Peyer's patch (tissue), 4 donors: ENCODE measurements at regions not wholly inside any gene's neighbourhood (a gene's known extent, or its start where the extent isn't known, plus 50 kb on each side); places are given as distances from the start of the nearest gene placed in this dataset.
"Not testable (repeated sequence)": the region's sequence is repeated elsewhere in the genome, so short reads cannot be mapped to it uniquely, and the experiment has no call there.

Source experiments
- DNase-seq, 3 donors: peaks; one replicate each; pipeline ENCODE4 v3.0.0-alpha.2; 2017 to 2019
- H3K27ac ChIP-seq, 4 donors: fragments of 200-600 bp; sonication (generic); one replicate each; pipeline ENCODE4 v1.5.1; 2016 to 2019
- H3K27me3 ChIP-seq, 2 donors: fragments of 200-600 bp; sonication (generic); one replicate each; pipeline ENCODE4 v1.5.1; 2019
- H3K36me3 ChIP-seq, 3 donors: fragments of 200-600 bp; sonication (generic); one replicate each; pipeline ENCODE4 v1.5.1; 2016 to 2019
- H3K4me1 ChIP-seq, 4 donors: fragments of 200-600 bp; sonication (generic); one replicate each; pipeline ENCODE4 v1.5.1; 2016 to 2019
- H3K4me3 ChIP-seq, 4 donors: fragments of 200-600 bp; sonication (generic); 1 replicate in 3 of 4; 2 replicates in 1 of 4; pipeline ENCODE4 v1.5.1; 2016 to 2019; ENCODE audit warnings: mild to moderate bottlenecking in 1 of 4
- H3K9me3 ChIP-seq, 4 donors: fragments of 200-600 bp; sonication (generic); one replicate each; pipeline ENCODE4 v1.5.1; 2016 to 2019; ENCODE audit warnings: mild to moderate bottlenecking in 1 of 4
- CTCF ChIP-seq, 6 experiments: fragments of 450-650 bp in 4 of 6; fragments of 200-600 bp in 2 of 6; sonication (generic) in 1 of 6; IDR thresholded peaks; one replicate each; pipeline ENCODE4 v1.5.1; 2017 to 2019; ENCODE audit warnings: antibody characterized with exemption in 6 of 6, mild to moderate bottlenecking in 3 of 6, moderate library complexity in 1 of 6
- POLR2A ChIP-seq, 2 donors: fragments of 450-650 bp; IDR thresholded peaks; one replicate each; pipeline ENCODE4 v1.5.1; 2017; ENCODE audit warnings: antibody characterized with exemption in 2 of 2, mild to moderate bottlenecking in 2 of 2, moderate library complexity in 2 of 2

GRCh38 chr11:128148208-128148607 is 439.1 kb downstream of the ETS1 start:
- H3K4me1 ChIP-seq = no peaks in the 10 kb centered on the region
- DNase-seq = no peak
- H3K36me3 ChIP-seq = no peaks in the 10 kb centered on the region
- no peak overlapping the region for H3K27ac ChIP-seq
- H3K4me3 ChIP-seq = no peak overlapping the region
- H3K9me3 ChIP-seq = no peaks in the 10 kb centered on the region
- no peaks in the 10 kb centered on the region for H3K27me3 ChIP-seq
- TF ChIP-seq CTCF (IDR thresholded peaks at IDR 0.05) (no peak), POLR2A (IDR thresholded peaks at IDR 0.05) (no peak)

- no peaks in the 10 kb centered on the region for H3K36me3 ChIP-seq
- no peaks in the 10 kb centered on the region for H3K4me1 ChIP-seq
- no peak for TF ChIP-seq CTCF (IDR thresholded peaks at IDR 0.05)
- TF ChIP-seq POLR2A (IDR thresholded peaks at IDR 0.05) = no peak
- no peak for DNase-seq
- no peaks in the 10 kb centered on the region for H3K27me3 ChIP-seq
- H3K9me3 ChIP-seq = no peaks in the 10 kb centered on the region
- H3K4me3 ChIP-seq = no peak overlapping the region
- no peak overlapping the region for H3K27ac ChIP-seq
Measured at GRCh38 chr11:128146926-128147605, 440.3 kb downstream of the ETS1 start.

- not testable (repeated sequence) for H3K27ac ChIP-seq, H3K36me3 ChIP-seq, DNase-seq, H3K27me3 ChIP-seq, H3K4me3 ChIP-seq, H3K9me3 ChIP-seq, H3K4me1 ChIP-seq
Measured at GRCh38 chr11:128140293-128140692, 447.1 kb downstream of the ETS1 start.

DNA sequence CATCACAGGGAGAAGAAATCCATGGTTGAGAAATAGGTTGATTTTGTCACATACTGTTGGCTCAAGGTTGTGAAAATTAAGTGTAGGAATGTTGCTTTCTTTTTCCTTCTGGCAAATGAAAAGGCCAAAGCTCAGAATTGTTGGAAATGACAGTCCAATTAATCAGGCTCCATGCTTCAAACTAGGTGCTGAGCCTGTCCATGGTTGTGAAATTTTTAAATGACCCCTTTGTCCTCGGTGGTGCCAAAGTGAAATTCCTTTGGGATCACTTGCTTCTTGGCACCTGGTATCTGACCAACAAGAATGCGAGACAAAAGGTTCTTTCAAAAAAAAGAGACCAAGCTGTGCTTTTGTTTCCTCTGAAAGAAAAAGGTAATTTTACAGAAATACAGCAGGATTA is 451.9 kb downstream of the ETS1 start:
- H3K36me3 ChIP-seq = no peaks in the 10 kb centered on the region
- no peaks in the 10 kb centered on the region for H3K9me3 ChIP-seq
- TF ChIP-seq CTCF (IDR thresholded peaks at IDR 0.05) (no peak), POLR2A (IDR thresholded peaks at IDR 0.05) (no peak)
- DNase-seq = no peak
- no peaks in the 10 kb centered on the region for H3K4me1 ChIP-seq
- no peaks in the 10 kb centered on the region for H3K27me3 ChIP-seq
- no peak overlapping the region for H3K4me3 ChIP-seq
- H3K27ac ChIP-seq = no peak overlapping the region

DNA sequence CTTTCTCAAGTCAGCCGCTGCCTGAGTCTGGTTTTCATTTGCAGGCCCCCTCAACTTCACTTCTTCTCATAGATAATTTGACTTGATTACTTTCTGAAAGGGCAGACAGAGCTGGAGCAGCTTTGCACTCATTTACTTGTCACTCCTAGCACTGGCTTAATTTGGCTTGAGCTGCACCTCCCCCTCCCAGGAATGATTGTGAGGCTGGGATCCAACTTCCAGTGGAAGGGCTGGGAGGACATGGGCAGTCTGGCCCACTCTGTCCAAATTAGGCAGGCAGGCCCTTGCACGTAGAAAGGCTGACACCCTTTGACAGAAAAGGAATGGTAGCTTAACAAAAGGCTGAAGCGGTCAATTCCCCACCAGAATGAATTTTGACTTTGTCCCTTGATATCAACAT is 453.9 kb downstream of the ETS1 start:
- no peak for DNase-seq
- H3K27ac ChIP-seq = no peak overlapping the region

DNA sequence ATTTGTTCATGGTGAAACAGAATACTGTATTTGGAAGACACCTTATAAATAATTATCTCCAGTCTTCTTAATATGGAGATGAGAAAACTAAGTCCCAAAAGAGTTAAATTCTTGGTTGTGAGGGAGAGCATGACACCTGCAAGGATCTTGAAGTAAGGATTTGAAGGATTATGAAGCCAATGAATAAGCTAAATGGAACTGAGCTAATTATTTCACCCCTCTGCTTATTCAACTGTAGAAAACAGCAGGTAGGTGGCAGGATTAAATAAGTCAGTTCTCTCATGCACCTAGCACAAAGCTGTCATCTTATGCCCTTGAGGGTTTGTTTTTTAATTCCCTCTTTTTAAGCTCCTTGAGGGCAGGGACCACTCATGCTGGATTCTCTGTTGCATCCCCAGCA is 457.3 kb downstream of the ETS1 start:
- DNase-seq = no peak
- H3K36me3 ChIP-seq = no peaks in the 10 kb centered on the region
- H3K27me3 ChIP-seq = no peaks in the 10 kb centered on the region
- H3K9me3 ChIP-seq = no peaks in the 10 kb centered on the region
- no peak overlapping the region for H3K4me3 ChIP-seq
- no peak overlapping the region for H3K27ac ChIP-seq
- H3K4me1 ChIP-seq = no peaks in the 10 kb centered on the region
- TF ChIP-seq CTCF (IDR thresholded peaks at IDR 0.05) (no peak), POLR2A (IDR thresholded peaks at IDR 0.05) (no peak)

More for the DNA sequence above, 453.9 kb downstream of the ETS1 start:
- TF ChIP-seq CTCF (IDR thresholded peaks at IDR 0.05) (no peak), POLR2A (IDR thresholded peaks at IDR 0.05) (no peak)
- no peaks in the 10 kb centered on the region for H3K27me3 ChIP-seq
- H3K4me1 ChIP-seq = no peaks in the 10 kb centered on the region
- H3K4me3 ChIP-seq = no peak overlapping the region
- H3K36me3 ChIP-seq = no peaks in the 10 kb centered on the region
- H3K9me3 ChIP-seq = no peaks in the 10 kb centered on the region
